Vagina (tissue), 2 donors: ENCODE measurements at regions not wholly inside any gene's neighbourhood (a gene's known extent, or its start where the extent isn't known, plus 50 kb on each side); places are given as distances from the start of the nearest gene placed in this dataset.

ENCODE experiments used
- DNase-seq, 2 donors: peaks; one replicate each; pipeline ENCODE4 v3.0.0-alpha.2; 2017; ENCODE audit errors: extremely low spot score in 2 of 2
- H3K27ac ChIP-seq: fragments of 200-600 bp; sonication (generic); one replicate; pipeline ENCODE4 v1.5.1; 2019
- H3K27me3 ChIP-seq: fragments of 200-600 bp; sonication (generic); one replicate; pipeline ENCODE4 v1.5.1; 2019
- H3K36me3 ChIP-seq, 2 donors: fragments of 200-600 bp; sonication (generic); one replicate each; pipeline ENCODE4 v1.5.1; 2017 to 2019
- H3K4me1 ChIP-seq: fragments of 200-600 bp; sonication (generic); one replicate; pipeline ENCODE4 v1.5.1; 2019
- H3K4me3 ChIP-seq, 2 donors: fragments of 200-600 bp; sonication (generic); 1 replicate in 1 of 2; 2 replicates in 1 of 2; pipeline ENCODE4 v1.5.1; 2016 to 2019
- H3K9me3 ChIP-seq: fragments of 200-600 bp; sonication (generic); one replicate; pipeline ENCODE4 v1.5.1; 2019
- CTCF ChIP-seq, 3 experiments: fragments of 450-650 bp in 2 of 3; fragments of 200-600 bp in 1 of 3; sonication (generic) in 1 of 3; IDR thresholded peaks; one replicate each; pipeline ENCODE4 v1.5.1; 2017 to 2019; ENCODE audit warnings: antibody characterized with exemption in 3 of 3, mild to moderate bottlenecking in 2 of 3, moderate library complexity in 2 of 3
- POLR2A ChIP-seq, 2 donors: fragments of 450-650 bp; IDR thresholded peaks; one replicate each; pipeline ENCODE4 v1.6.1; 2017; ENCODE audit warnings: antibody characterized with exemption in 2 of 2, mild to moderate bottlenecking in 2 of 2, moderate library complexity in 2 of 2
- POLR2AphosphoS5 ChIP-seq, 2 donors: sonication (generic); formaldehyde crosslinking; IDR thresholded peaks; one replicate each; pipeline ENCODE4 v1.9.0; 2017; ENCODE audit warnings: antibody characterized with exemption in 2 of 2, mild to moderate bottlenecking in 2 of 2, low read depth in 1 of 2; ENCODE audit not compliant: insufficient read depth in 1 of 2
- intact Hi-C: fragments of 100-400 bp; cut with DNase I; formaldehyde crosslinking; loops from one replicate; pipeline ENCODE4 v1.15.1; 2023

GRCh38 chr13:108000998-108001397 is 214.3 kb downstream of the LIG4 start:
- H3K36me3 ChIP-seq: no peaks in the 10 kb centered on the region
- TF ChIP-seq POLR2AphosphoS5 (IDR thresholded peaks at IDR 0.05; ENCODE audit: insufficient read depth in 1 of 2, low read depth in 1 of 2) (no peak), CTCF (IDR thresholded peaks at IDR 0.05) (no peak), POLR2A (IDR thresholded peaks at IDR 0.05) (no peak)
- no peaks in the 10 kb centered on the region for H3K9me3 ChIP-seq
- intact Hi-C loops: no loop called here
- no peak for DNase-seq
- no peaks in the 10 kb centered on the region for H3K27me3 ChIP-seq
- no peaks in the 10 kb centered on the region for H3K4me1 ChIP-seq
- no peak overlapping the region for H3K27ac ChIP-seq
- no peak overlapping the region for H3K4me3 ChIP-seq

DNA sequence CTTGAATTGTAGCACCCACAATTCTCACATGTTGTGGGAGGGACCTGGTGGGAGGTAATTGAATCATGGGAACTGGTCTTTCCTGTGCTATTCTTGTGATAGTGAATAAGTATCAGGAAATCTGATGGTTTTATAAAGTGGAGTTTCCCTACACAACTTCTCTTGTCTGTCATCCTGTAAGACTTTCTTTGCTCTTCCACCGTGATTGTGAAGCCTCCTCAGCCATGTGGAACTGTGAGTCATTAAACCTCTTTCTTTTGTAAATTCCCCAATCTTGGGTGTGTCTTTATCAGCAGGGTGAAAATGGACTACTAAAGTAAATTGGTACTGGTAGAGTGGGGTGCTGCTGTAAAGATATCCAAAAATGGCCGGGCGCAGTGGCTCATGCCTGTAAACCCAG is 215.6 kb downstream of the LIG4 start:
- H3K4me3 ChIP-seq: no peak overlapping the region
- intact Hi-C loops: no loop called here
- no peak for DNase-seq

DNA sequence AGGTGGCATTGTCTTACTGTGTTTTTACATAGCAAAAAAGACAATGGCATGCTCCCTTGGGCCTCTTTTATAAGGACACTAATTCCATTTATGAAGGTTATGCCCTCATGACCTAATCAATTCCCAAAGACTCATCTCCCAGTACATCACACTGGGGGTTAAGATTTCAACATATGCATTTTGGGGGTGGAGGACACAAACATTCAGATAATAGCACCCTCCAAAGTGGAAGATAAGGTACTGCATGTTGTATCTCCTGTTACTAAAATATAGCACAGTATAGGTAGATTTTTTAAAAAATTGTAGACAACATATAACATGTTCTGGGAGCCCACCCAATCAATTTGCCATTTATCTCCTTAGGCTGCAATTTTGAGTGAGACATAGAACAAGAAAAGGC is 221.2 kb downstream of the LIG4 start:
- Histone ChIP-seq H3K27ac (no peak overlapping the region), H3K27me3 (no peaks in the 10 kb centered on the region), H3K4me1 (no peaks in the 10 kb centered on the region), H3K4me3 (no peak overlapping the region), H3K36me3 (no peaks in the 10 kb centered on the region), H3K9me3 (no peaks in the 10 kb centered on the region)
- intact Hi-C loops: no loop called here
- no peak for DNase-seq
- TF ChIP-seq POLR2A (IDR thresholded peaks at IDR 0.05): no peak
- TF ChIP-seq POLR2AphosphoS5 (IDR thresholded peaks at IDR 0.05; ENCODE audit: insufficient read depth in 1 of 2, low read depth in 1 of 2): no peak
- TF ChIP-seq CTCF (IDR thresholded peaks at IDR 0.05): no peak

More for the DNA sequence above, 215.6 kb downstream of the LIG4 start:
- Histone ChIP-seq H3K4me1 (no peaks in the 10 kb centered on the region), H3K9me3 (no peaks in the 10 kb centered on the region), H3K27ac (no peak overlapping the region), H3K27me3 (no peaks in the 10 kb centered on the region), H3K36me3 (no peaks in the 10 kb centered on the region)
- TF ChIP-seq POLR2A (IDR thresholded peaks at IDR 0.05): no peak

DNA sequence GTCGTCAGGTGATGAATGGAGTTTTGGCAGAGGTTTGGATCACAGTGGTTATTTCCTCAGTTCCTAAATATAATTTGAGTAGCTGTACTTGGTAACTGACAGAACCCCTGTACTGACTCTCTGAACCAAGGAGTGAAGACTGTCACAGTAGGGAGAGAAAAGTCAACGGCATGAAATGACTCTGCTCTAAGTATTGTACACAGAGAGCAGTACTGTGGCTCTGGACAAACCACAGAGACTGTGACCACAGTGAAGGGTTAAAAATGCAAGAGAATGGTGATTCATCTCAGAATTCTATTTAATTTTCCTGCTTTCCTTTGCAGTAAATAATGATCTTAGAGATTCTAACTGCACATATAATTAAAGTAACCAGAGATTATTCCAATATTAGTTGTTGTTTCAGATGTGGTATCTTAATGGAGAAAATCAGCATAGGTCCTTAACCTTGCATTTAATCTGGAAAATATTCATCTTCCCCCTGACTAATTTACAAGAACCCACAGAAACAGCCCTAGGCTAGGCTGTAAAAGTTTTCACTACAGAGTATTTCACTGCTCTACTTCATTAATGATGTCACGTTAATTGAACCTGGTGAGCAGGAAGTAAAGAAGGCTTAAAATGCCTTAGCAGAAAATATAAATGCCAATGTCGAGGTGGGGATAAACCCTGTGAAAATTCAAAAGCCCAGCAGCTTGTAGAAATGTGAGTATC is 221.9 kb downstream of the LIG4 start:
- Histone ChIP-seq H3K9me3 (no peaks in the 10 kb centered on the region), H3K36me3 (no peaks in the 10 kb centered on the region), H3K4me3 (no peak overlapping the region), H3K27ac (no peak overlapping the region), H3K27me3 (no peaks in the 10 kb centered on the region), H3K4me1 (no peaks in the 10 kb centered on the region)
- DNase-seq: no peak
- intact Hi-C loops: no loop called here
- no peak for TF ChIP-seq POLR2A (IDR thresholded peaks at IDR 0.05)
- no peak for TF ChIP-seq POLR2AphosphoS5 (IDR thresholded peaks at IDR 0.05; ENCODE audit: insufficient read depth in 1 of 2, low read depth in 1 of 2)
- no peak for TF ChIP-seq CTCF (IDR thresholded peaks at IDR 0.05)

DNA sequence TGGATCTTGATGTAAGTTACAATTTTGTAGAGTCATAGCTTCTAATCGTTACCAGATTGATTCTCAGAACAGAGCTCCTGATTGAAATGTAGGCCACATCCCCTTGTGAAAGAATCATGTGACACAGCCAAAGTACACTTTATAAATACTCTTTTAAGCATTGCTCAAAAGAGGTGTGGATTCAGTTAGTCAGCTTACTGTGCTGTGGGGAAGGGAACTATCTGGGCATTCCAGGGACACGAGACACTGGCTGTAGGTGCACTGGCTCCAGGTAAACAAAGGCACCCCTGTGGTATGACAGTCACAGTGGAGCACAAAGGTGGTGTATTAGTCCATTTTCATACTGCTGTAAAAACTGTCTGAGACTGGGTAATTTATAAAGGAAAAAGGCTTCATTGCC is 222.8 kb downstream of the LIG4 start:
- H3K4me3 ChIP-seq: no peak overlapping the region
- H3K27me3 ChIP-seq: no peaks in the 10 kb centered on the region
- intact Hi-C loops: no loop called here
- H3K9me3 ChIP-seq: no peaks in the 10 kb centered on the region
- TF ChIP-seq CTCF (IDR thresholded peaks at IDR 0.05) (no peak), POLR2A (IDR thresholded peaks at IDR 0.05) (no peak), POLR2AphosphoS5 (IDR thresholded peaks at IDR 0.05; ENCODE audit: insufficient read depth in 1 of 2, low read depth in 1 of 2) (no peak)
- no peaks in the 10 kb centered on the region for H3K36me3 ChIP-seq
- H3K27ac ChIP-seq: no peak overlapping the region
- H3K4me1 ChIP-seq: no peaks in the 10 kb centered on the region
- no peak for DNase-seq
